ENCODE measurements at regions not wholly inside any gene's neighbourhood (a gene's known extent, or its start where the extent isn't known, plus 50 kb on each side); places are given as distances from the start of the nearest gene placed in this dataset.

GRCh38 chr6:66210964-66211363 lies 503.9 kb upstream of the EYS start:
- CTCF ChIA-PET: no interaction called here
- intact Hi-C loops (cut with DNase I, micrococcal nuclease): no loop called here
- peak in 2 of 14 experiments; percentile 1 to 3 for DNase-seq
- Histone ChIP-seq H3K4me3 (ENCODE audit: low read length) (no peak overlapping the region), H3K27ac (ENCODE audit: low read depth in 1 of 2, low read length in 2 of 2) (no peak overlapping the region), H3K36me3 (ENCODE audit: insufficient read depth, low read length) (no peaks in the 10 kb centered on the region), H3K4me1 (ENCODE audit: insufficient read depth, low read length) (no peaks in the 10 kb centered on the region), H3K27me3 (ENCODE audit: control insufficient read depth in 1 of 2, insufficient read depth in 2 of 2, low read length in 2 of 2) (no peaks in the 10 kb centered on the region), H3K9me3 (ENCODE audit: control insufficient read depth in 1 of 2, insufficient read depth in 1 of 2, low read length in 2 of 2) (peaks cover 0 to 17% of the 10 kb centered on the region in 2 experiments)
- Mint-ChIP-seq H3K9me3 (peaks cover 5% of the 10 kb centered on the region), H3K4me3 (no peak overlapping the region), H3K27ac (no peak overlapping the region), H3K4me1 (ENCODE audit: low read depth) (no peaks in the 10 kb centered on the region), H3K27me3 (no peaks in the 10 kb centered on the region), H3K36me3 (ENCODE audit: low read depth) (no peaks in the 10 kb centered on the region)
- TF ChIP-seq, protein P1, sequence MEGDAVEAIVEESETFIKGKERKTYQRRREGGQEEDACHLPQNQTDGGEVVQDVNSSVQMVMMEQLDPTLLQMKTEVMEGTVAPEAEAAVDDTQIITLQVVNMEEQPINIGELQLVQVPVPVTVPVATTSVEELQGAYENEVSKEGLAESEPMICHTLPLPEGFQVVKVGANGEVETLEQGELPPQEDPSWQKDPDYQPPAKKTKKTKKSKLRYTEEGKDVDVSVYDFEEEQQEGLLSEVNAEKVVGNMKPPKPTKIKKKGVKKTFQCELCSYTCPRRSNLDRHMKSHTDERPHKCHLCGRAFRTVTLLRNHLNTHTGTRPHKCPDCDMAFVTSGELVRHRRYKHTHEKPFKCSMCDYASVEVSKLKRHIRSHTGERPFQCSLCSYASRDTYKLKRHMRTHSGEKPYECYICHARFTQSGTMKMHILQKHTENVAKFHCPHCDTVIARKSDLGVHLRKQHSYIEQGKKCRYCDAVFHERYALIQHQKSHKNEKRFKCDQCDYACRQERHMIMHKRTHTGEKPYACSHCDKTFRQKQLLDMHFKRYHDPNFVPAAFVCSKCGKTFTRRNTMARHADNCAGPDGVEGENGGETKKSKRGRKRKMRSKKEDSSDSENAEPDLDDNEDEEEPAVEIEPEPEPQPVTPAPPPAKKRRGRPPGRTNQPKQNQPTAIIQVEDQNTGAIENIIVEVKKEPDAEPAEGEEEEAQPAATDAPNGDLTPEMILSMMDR (IDR thresholded peaks at IDR 0.05): no peak
- POLR2A ChIA-PET: no interaction called here
- ATAC-seq (ENCODE audit: poor library complexity): no peak

DNA sequence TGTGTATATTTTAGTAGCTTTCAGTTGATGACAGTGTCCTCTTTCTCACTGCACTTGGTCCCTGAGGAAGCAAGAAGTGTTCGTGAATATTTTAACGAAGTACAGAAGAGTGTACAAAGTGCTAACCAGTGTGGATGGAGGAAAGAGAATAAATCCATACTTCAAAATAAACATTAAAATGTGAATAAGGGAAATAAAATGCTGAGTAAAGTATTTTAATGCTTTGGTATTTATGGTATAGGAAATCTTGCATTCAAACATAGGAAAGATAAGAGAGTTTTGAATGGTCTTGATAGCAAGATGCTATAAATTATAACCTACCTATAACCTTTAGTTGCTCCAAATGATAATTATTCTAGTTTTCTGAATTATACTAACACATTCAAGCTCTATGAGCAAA lies 493.4 kb upstream of the EYS start:
- Histone ChIP-seq H3K27ac (ENCODE audit: low read depth in 1 of 2, low read length in 2 of 2) (no peak overlapping the region), H3K4me3 (ENCODE audit: low read length) (no peak overlapping the region), H3K27me3 (ENCODE audit: control insufficient read depth in 1 of 2, insufficient read depth in 2 of 2, low read length in 2 of 2) (no peaks in the 10 kb centered on the region), H3K36me3 (ENCODE audit: insufficient read depth, low read length) (no peaks in the 10 kb centered on the region), H3K4me1 (ENCODE audit: insufficient read depth, low read length) (no peaks in the 10 kb centered on the region), H3K9me3 (ENCODE audit: control insufficient read depth in 1 of 2, insufficient read depth in 1 of 2, low read length in 2 of 2) (peaks cover 0 to 4% of the 10 kb centered on the region in 2 experiments)
- no peak for ATAC-seq (ENCODE audit: poor library complexity)
- no peaks in the 10 kb centered on the region for H3K27me3 Mint-ChIP-seq
- DNase-seq: no peak
- ChIA-PET POLR2A (no interaction called here), CTCF (no interaction called here)
- peaks cover 2% of the 10 kb centered on the region for H3K9me3 Mint-ChIP-seq
- TF ChIP-seq, protein P1 (IDR thresholded peaks at IDR 0.05): no peak
- no peak overlapping the region for H3K4me3 Mint-ChIP-seq
- intact Hi-C loops (cut with DNase I, micrococcal nuclease): no loop called here
- H3K27ac Mint-ChIP-seq: no peak overlapping the region
- H3K36me3 Mint-ChIP-seq (ENCODE audit: low read depth): no peaks in the 10 kb centered on the region
- H3K4me1 Mint-ChIP-seq (ENCODE audit: low read depth): no peaks in the 10 kb centered on the region

- Histone ChIP-seq H3K9me3 (ENCODE audit: control insufficient read depth in 1 of 2, insufficient read depth in 1 of 2, low read length in 2 of 2) (peaks cover 0 to 4% of the 10 kb centered on the region in 2 experiments), H3K36me3 (ENCODE audit: insufficient read depth, low read length) (no peaks in the 10 kb centered on the region), H3K4me1 (ENCODE audit: insufficient read depth, low read length) (no peaks in the 10 kb centered on the region), H3K27ac (ENCODE audit: low read depth in 1 of 2, low read length in 2 of 2) (no peak overlapping the region), H3K4me3 (ENCODE audit: low read length) (no peak overlapping the region), H3K27me3 (ENCODE audit: control insufficient read depth in 1 of 2, insufficient read depth in 2 of 2, low read length in 2 of 2) (no peaks in the 10 kb centered on the region)
- Mint-ChIP-seq H3K27me3 (no peaks in the 10 kb centered on the region), H3K27ac (no peak overlapping the region), H3K4me3 (no peak overlapping the region), H3K9me3 (peaks cover 2% of the 10 kb centered on the region), H3K4me1 (ENCODE audit: low read depth) (no peaks in the 10 kb centered on the region), H3K36me3 (ENCODE audit: low read depth) (no peaks in the 10 kb centered on the region)
- ChIA-PET CTCF (no interaction called here), POLR2A (no interaction called here)
- TF ChIP-seq, protein P1 (IDR thresholded peaks at IDR 0.05): no peak
- DNase-seq: no peak
- intact Hi-C loops (cut with DNase I, micrococcal nuclease): no loop called here
- no peak for ATAC-seq (ENCODE audit: poor library complexity)
These were observed 492.1 kb upstream of the EYS start for GRCh38 chr6:66199171-66199570.
